HEK293 (cell line): ENCODE measurements at regions not wholly inside any gene's neighbourhood (a gene's known extent, or its start where the extent isn't known, plus 50 kb on each side); places are given as distances from the start of the nearest gene placed in this dataset.

ENCODE experiments used
- CTCF ChIP-seq: fragments of 450-650 bp; formaldehyde crosslinking; IDR thresholded peaks from 2 replicates; pipeline ENCODE4 v1.5.1; 2016; ENCODE audit warnings: missing biosample characterization, missing genetic modification characterization
- KLF7 ChIP-seq: fragments of 450-650 bp; formaldehyde crosslinking; IDR thresholded peaks from 2 replicates; pipeline ENCODE4 v1.5.1; 2016; ENCODE audit warnings: missing biosample characterization, missing genetic modification characterization, borderline replicate concordance
- PATZ1 ChIP-seq: fragments of 450-650 bp; formaldehyde crosslinking; IDR thresholded peaks from 2 replicates; pipeline ENCODE4 v1.5.1; 2016; ENCODE audit warnings: missing biosample characterization, missing genetic modification characterization
- PBX3 ChIP-seq: sonication (generic); formaldehyde crosslinking; IDR thresholded peaks from 2 replicates; pipeline ENCODE4 v1.8.1; 2022; ENCODE audit warnings: mild to moderate bottlenecking, moderate library complexity, missing genetic modification reagents
- PRDM2 ChIP-seq: fragments of 450-650 bp; formaldehyde crosslinking; IDR thresholded peaks from 2 replicates; pipeline ENCODE4 v1.5.1; 2016; ENCODE audit warnings: missing biosample characterization, missing genetic modification characterization, borderline replicate concordance
- REST ChIP-seq: fragments of 450-650 bp; formaldehyde crosslinking; IDR thresholded peaks from 2 replicates; pipeline ENCODE4 v1.5.1; 2016; ENCODE audit warnings: missing biosample characterization, missing genetic modification characterization
- SCRT1 ChIP-seq: fragments of 450-650 bp; formaldehyde crosslinking; IDR thresholded peaks from 2 replicates; pipeline ENCODE4 v1.5.1; 2016; ENCODE audit warnings: missing biosample characterization, missing genetic modification characterization, borderline replicate concordance
- ZNF2 ChIP-seq: fragments of 450-650 bp; formaldehyde crosslinking; IDR thresholded peaks from 2 replicates; pipeline ENCODE4 v1.5.1; 2016; ENCODE audit warnings: missing biosample characterization, missing genetic modification characterization
- ZNF223 ChIP-seq: fragments of 450-650 bp; formaldehyde crosslinking; IDR thresholded peaks from 2 replicates; pipeline ENCODE4 v1.5.1; 2016; ENCODE audit warnings: missing biosample characterization, missing genetic modification characterization
- ZNF23 ChIP-seq: fragments of 450-650 bp; formaldehyde crosslinking; IDR thresholded peaks from 2 replicates; pipeline ENCODE4 v1.5.1; 2016; ENCODE audit warnings: missing biosample characterization, missing genetic modification characterization, borderline replicate concordance
- ZNF639 ChIP-seq: fragments of 450-650 bp; formaldehyde crosslinking; IDR thresholded peaks from 2 replicates; pipeline ENCODE4 v1.5.1; 2016; ENCODE audit warnings: missing biosample characterization, missing genetic modification characterization
- ZNF654 ChIP-seq: fragments of 450-650 bp; formaldehyde crosslinking; IDR thresholded peaks from 2 replicates; pipeline ENCODE4 v1.5.1; 2016; ENCODE audit warnings: low read depth, missing biosample characterization, missing genetic modification characterization

- no peak for TF ChIP-seq KLF7
- no peak for TF ChIP-seq CTCF (tag by site-specific recombination)
- TF ChIP-seq ZNF223 (tag by site-specific recombination) = no peak
- no peak for TF ChIP-seq PATZ1 (tag by site-specific recombination)
- no peak for TF ChIP-seq SCRT1 (tag by site-specific recombination)
- no peak for TF ChIP-seq ZNF639 (tag by site-specific recombination)
- no peak for TF ChIP-seq ZNF654 (tag by site-specific recombination)
- no peak for TF ChIP-seq ZNF23 (tag by site-specific recombination)
- TF ChIP-seq PBX3 (CRISPR knock-in tag) = no peak
- TF ChIP-seq PRDM2 (tag by site-specific recombination) = no peak
- TF ChIP-seq ZNF2 (tag by site-specific recombination) = no peak
- TF ChIP-seq REST (tag by site-specific recombination) = no peak
Observed at GRCh38 chr5:57586649-57587048, 104.0 kb upstream of the ACTBL2 start.
